AG04450 (cell line): ENCODE measurements at regions not wholly inside any gene's neighbourhood (a gene's known extent, or its start where the extent isn't known, plus 50 kb on each side); places are given as distances from the start of the nearest gene placed in this dataset.

Experiments used
- CTCF ChIA-PET: fragments of 300-600, 350-600 bp; formaldehyde crosslinking; extraction: SDS; loops from one replicate; lab custom pipeline; 2022; ENCODE audit warnings: antibody characterized with exemption, inconsistent platforms; lab: Charles Lee
- POLR2A ChIA-PET: fragments of 350-600 bp; formaldehyde crosslinking; extraction: SDS; loops from one replicate; lab custom pipeline; 2021; ENCODE audit warnings: antibody characterized with exemption, inconsistent platforms; lab: Yijun Ruan, JAX
- DNase-seq: peaks from one replicate; pipeline ENCODE4 v3.0.0-alpha.2; 2011; ENCODE audit warnings: low read depth, low spot score
- H3K27ac ChIP-seq: one replicate; pipeline ENCODE4 v1.5.1; 2012; ENCODE audit warnings: low read depth, low read length, control low read depth
- H3K27me3 ChIP-seq: one replicate; pipeline ENCODE4 v1.6.0; 2012; ENCODE audit warnings: low read length; ENCODE audit not compliant: control insufficient read depth, insufficient read depth
- H3K4me3 ChIP-seq: 2 replicates; pipeline ENCODE4 v1.5.1; 2011; ENCODE audit warnings: mild to moderate bottlenecking, low read depth, low read length, control low read depth
- H3K9me3 ChIP-seq: 2 replicates; pipeline ENCODE4 v1.5.1; 2012; ENCODE audit warnings: low read length; ENCODE audit not compliant: control insufficient read depth, insufficient read depth
- CTCF ChIP-seq: IDR thresholded peaks from 2 replicates; pipeline ENCODE4 v1.5.1; 2011; ENCODE audit warnings: low read depth, low read length, control low read depth, inconsistent platforms

GRCh38 chr2:226329180-226329579 lies 470.4 kb downstream of the IRS1 start:
- Histone ChIP-seq H3K27me3 (no peaks in the 10 kb centered on the region), H3K4me3 (no peak overlapping the region), H3K27ac (no peak overlapping the region), H3K9me3 (no peaks in the 10 kb centered on the region)
- ChIA-PET POLR2A (interaction anchor here (1.1 kb wide), 1 partner anchor 143 kb away, joined by 3 read pairs; no protein-coding TSS in a partner anchor), CTCF (no interaction called here)
- DNase-seq = no peak
- TF ChIP-seq CTCF = no peak

- Histone ChIP-seq H3K27me3 (no peaks in the 10 kb centered on the region), H3K9me3 (no peaks in the 10 kb centered on the region), H3K27ac (no peak overlapping the region), H3K4me3 (no peak overlapping the region)
- POLR2A ChIA-PET = no interaction called here
- no peak for DNase-seq
- no peak for TF ChIP-seq CTCF
- CTCF ChIA-PET = no interaction called here
Observed at GRCh38 chr2:226327830-226328229, 471.8 kb downstream of the IRS1 start.

- H3K27me3 ChIP-seq = no peaks in the 10 kb centered on the region
- no peak for TF ChIP-seq CTCF
- H3K9me3 ChIP-seq = no peaks in the 10 kb centered on the region
- no peak for DNase-seq
- ChIA-PET CTCF (no interaction called here), POLR2A (no interaction called here)
- no peak overlapping the region for H3K4me3 ChIP-seq
- no peak overlapping the region for H3K27ac ChIP-seq
Observed at GRCh38 chr2:226325526-226325925, 474.1 kb downstream of the IRS1 start.

- Histone ChIP-seq H3K9me3 (no peaks in the 10 kb centered on the region), H3K27me3 (no peaks in the 10 kb centered on the region), H3K4me3 (no peak overlapping the region), H3K27ac (no peak overlapping the region)
- CTCF ChIA-PET = no interaction called here
- no peak for TF ChIP-seq CTCF
- no peak for DNase-seq
- POLR2A ChIA-PET = no interaction called here
Observed at GRCh38 chr2:226320076-226320948, 479.3 kb downstream of the IRS1 start.

GRCh38 chr2:226317970-226318369 lies 481.6 kb downstream of the IRS1 start:
- Histone ChIP-seq H3K4me3 (no peak overlapping the region), H3K27me3 (no peaks in the 10 kb centered on the region), H3K27ac (no peak overlapping the region), H3K9me3 (no peaks in the 10 kb centered on the region)
- no peak for TF ChIP-seq CTCF
- ChIA-PET CTCF (no interaction called here), POLR2A (no interaction called here)
- DNase-seq = no peak
